GM12864 (cell line): ENCODE measurements at regions not wholly inside any gene's neighbourhood (a gene's known extent, or its start where the extent isn't known, plus 50 kb on each side); places are given as distances from the start of the nearest gene placed in this dataset.

Experiments used
- DNase-seq: peaks from one replicate; pipeline ENCODE4 v3.0.0-alpha.2; 2011; ENCODE audit warnings: low read depth
- H3K4me3 ChIP-seq: 2 replicates; pipeline ENCODE4 v1.5.1; 2011; ENCODE audit warnings: mild to moderate bottlenecking, low read depth, low read length, control low read depth
- CTCF ChIP-seq: IDR thresholded peaks from 2 replicates; pipeline ENCODE4 v1.5.1; 2011; ENCODE audit warnings: low read depth, mild to moderate bottlenecking, moderate library complexity, low read length, control low read depth, inconsistent platforms; ENCODE audit errors: missing control alignments

- DNase-seq: no peak
- H3K4me3 ChIP-seq: no peak overlapping the region
- TF ChIP-seq CTCF: no peak
Measured at GRCh38 chr15:94077938-94078337, 153.4 kb upstream of the MCTP2 start.

GRCh38 chr15:94075349-94075748 is 156.0 kb upstream of the MCTP2 start:
- TF ChIP-seq CTCF: no peak
- DNase-seq: no peak
- no peak overlapping the region for H3K4me3 ChIP-seq

- TF ChIP-seq CTCF: no peak
- no peak for DNase-seq
- no peak overlapping the region for H3K4me3 ChIP-seq
Measured at GRCh38 chr15:94070356-94071295, 160.7 kb upstream of the MCTP2 start.

- no peak overlapping the region for H3K4me3 ChIP-seq
- no peak for DNase-seq
Measured at GRCh38 chr15:94069844-94070243, 161.5 kb upstream of the MCTP2 start.

GRCh38 chr15:94066811-94067210 is 164.6 kb upstream of the MCTP2 start:
- TF ChIP-seq CTCF: no peak
- H3K4me3 ChIP-seq: no peak overlapping the region
- no peak for DNase-seq

More at GRCh38 chr15:94069844-94070243, 161.5 kb upstream of the MCTP2 start:
- no peak for TF ChIP-seq CTCF

- TF ChIP-seq CTCF: no peak
- no peak for DNase-seq
- no peak overlapping the region for H3K4me3 ChIP-seq
Measured at GRCh38 chr15:94066046-94066445, 165.3 kb upstream of the MCTP2 start.

- DNase-seq: no peak
- H3K4me3 ChIP-seq: no peak overlapping the region
- TF ChIP-seq CTCF: no peak
Measured at GRCh38 chr15:94064676-94065313, 166.6 kb upstream of the MCTP2 start.
